Activated effector memory CD4-positive, alpha-beta T cell treated with Interleukin-2 at 50 U/mL for 16 hours (primary cell): ENCODE measurements at regions not wholly inside any gene's neighbourhood (a gene's known extent, or its start where the extent isn't known, plus 50 kb on each side); places are given as distances from the start of the nearest gene placed in this dataset.

Source experiments
- DNase-seq: peaks from one replicate; pipeline ENCODE4 v3.0.0-alpha.2; 2020

- no peak for DNase-seq
Observed at GRCh38 chr18:78396077-78396476, 583.5 kb upstream of the SALL3 start.

- no peak for DNase-seq
Observed at GRCh38 chr18:78396756-78397155, 582.9 kb upstream of the SALL3 start.

GRCh38 chr18:78399992-78400503 lies 579.6 kb upstream of the SALL3 start:
- no peak for DNase-seq

- no peak for DNase-seq
Observed at GRCh38 chr18:78402440-78402839, 577.2 kb upstream of the SALL3 start.

GRCh38 chr18:78402966-78403365 lies 576.7 kb upstream of the SALL3 start:
- DNase-seq: no peak

GRCh38 chr18:78403371-78403770 lies 576.2 kb upstream of the SALL3 start:
- no peak for DNase-seq

GRCh38 chr18:78405763-78406162 lies 573.9 kb upstream of the SALL3 start:
- no peak for DNase-seq

- DNase-seq: no peak
Observed at GRCh38 chr18:78406743-78407465, 572.7 kb upstream of the SALL3 start.

GRCh38 chr18:78407466-78407844 lies 572.2 kb upstream of the SALL3 start:
- DNase-seq: no peak

- no peak for DNase-seq
Observed at GRCh38 chr18:78408623-78409022, 571.0 kb upstream of the SALL3 start.

- no peak for DNase-seq
Observed at GRCh38 chr18:78410094-78410786, 569.4 kb upstream of the SALL3 start.

- DNase-seq: no peak
Observed at GRCh38 chr18:78411539-78411938, 568.1 kb upstream of the SALL3 start.

- DNase-seq: no peak
Observed at GRCh38 chr18:78414302-78414701, 565.3 kb upstream of the SALL3 start.

GRCh38 chr18:78416853-78417252 lies 562.8 kb upstream of the SALL3 start:
- no peak for DNase-seq

- DNase-seq: no peak
Observed at GRCh38 chr18:78418379-78418778, 561.2 kb upstream of the SALL3 start.

GRCh38 chr18:78419171-78419570 lies 560.4 kb upstream of the SALL3 start:
- DNase-seq: no peak

GRCh38 chr18:78420116-78420515 lies 559.5 kb upstream of the SALL3 start:
- no peak for DNase-seq

GRCh38 chr18:78421392-78421791 lies 558.2 kb upstream of the SALL3 start:
- no peak for DNase-seq

GRCh38 chr18:78422336-78422735 lies 557.3 kb upstream of the SALL3 start:
- DNase-seq: no peak

- no peak for DNase-seq
Observed at GRCh38 chr18:78423811-78424210, 555.8 kb upstream of the SALL3 start.

- DNase-seq: no peak
Observed at GRCh38 chr18:78424403-78425018, 555.1 kb upstream of the SALL3 start.

- DNase-seq: no peak
Observed at GRCh38 chr18:78425019-78425412, 554.6 kb upstream of the SALL3 start.

- DNase-seq: no peak
Observed at GRCh38 chr18:78427081-78427480, 552.5 kb upstream of the SALL3 start.
